ENCODE measurements at regions not wholly inside any gene's neighbourhood (a gene's known extent, or its start where the extent isn't known, plus 50 kb on each side); places are given as distances from the start of the nearest gene placed in this dataset.
"Not testable (repeated sequence)": the region's sequence is repeated elsewhere in the genome, so short reads cannot be mapped to it uniquely, and the experiment has no call there.

DNA sequence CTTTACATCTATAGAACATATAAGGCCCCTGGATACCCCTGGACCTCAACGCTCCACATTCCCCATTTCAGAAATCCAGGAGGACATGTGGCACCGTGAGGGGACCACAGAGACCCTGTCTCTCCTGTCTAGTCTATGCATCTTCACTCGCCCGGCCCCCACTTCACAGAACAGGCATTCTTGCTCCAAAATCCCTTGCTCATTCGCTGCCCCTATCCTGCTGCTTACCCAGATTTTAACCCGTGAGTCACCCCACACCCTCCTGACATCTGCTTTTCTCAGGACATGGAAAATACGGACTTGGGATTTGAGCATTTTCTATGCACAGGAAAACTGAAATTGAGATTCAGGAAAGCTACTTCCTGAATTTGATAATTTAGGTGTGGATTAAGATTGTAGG lies 279.3 kb upstream of the FAM240B start:
- TF ChIP-seq, protein P1, sequence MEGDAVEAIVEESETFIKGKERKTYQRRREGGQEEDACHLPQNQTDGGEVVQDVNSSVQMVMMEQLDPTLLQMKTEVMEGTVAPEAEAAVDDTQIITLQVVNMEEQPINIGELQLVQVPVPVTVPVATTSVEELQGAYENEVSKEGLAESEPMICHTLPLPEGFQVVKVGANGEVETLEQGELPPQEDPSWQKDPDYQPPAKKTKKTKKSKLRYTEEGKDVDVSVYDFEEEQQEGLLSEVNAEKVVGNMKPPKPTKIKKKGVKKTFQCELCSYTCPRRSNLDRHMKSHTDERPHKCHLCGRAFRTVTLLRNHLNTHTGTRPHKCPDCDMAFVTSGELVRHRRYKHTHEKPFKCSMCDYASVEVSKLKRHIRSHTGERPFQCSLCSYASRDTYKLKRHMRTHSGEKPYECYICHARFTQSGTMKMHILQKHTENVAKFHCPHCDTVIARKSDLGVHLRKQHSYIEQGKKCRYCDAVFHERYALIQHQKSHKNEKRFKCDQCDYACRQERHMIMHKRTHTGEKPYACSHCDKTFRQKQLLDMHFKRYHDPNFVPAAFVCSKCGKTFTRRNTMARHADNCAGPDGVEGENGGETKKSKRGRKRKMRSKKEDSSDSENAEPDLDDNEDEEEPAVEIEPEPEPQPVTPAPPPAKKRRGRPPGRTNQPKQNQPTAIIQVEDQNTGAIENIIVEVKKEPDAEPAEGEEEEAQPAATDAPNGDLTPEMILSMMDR (IDR thresholded peaks at IDR 0.05) = not testable (repeated sequence)
- not testable (repeated sequence) for TF ChIP-seq EP300 (IDR thresholded peaks at IDR 0.05); POLR2A (IDR thresholded peaks at IDR 0.05; ENCODE audit: low read depth); POLR2AphosphoS5 (IDR thresholded peaks at IDR 0.05)
